ENCODE measurements at regions not wholly inside any gene's neighbourhood (a gene's known extent, or its start where the extent isn't known, plus 50 kb on each side); places are given as distances from the start of the nearest gene placed in this dataset.

GRCh38 chr3:56930706-56931105 lies 129.0 kb upstream of the ARHGEF3 start:
- H3K4me3 ChIP-seq (ENCODE audit: low read depth, low read length) = no peak overlapping the region
- DNase-seq (ENCODE audit: low read depth) = no peak
- TF ChIP-seq POLR2A (IDR thresholded peaks at IDR 0.05; ENCODE audit: extremely low read depth, insufficient read length) (no peak), MAX (IDR thresholded peaks at IDR 0.05; ENCODE audit: low read depth, low read length) (no peak), CTCF (IDR thresholded peaks at IDR 0.05; ENCODE audit: low read depth, low read length) (no peak), MYC (IDR thresholded peaks at IDR 0.05; ENCODE audit: low read depth, low read length) (no peak)

- no peak for DNase-seq (ENCODE audit: low read depth)
- no peak overlapping the region for H3K4me3 ChIP-seq (ENCODE audit: low read depth, low read length)
- TF ChIP-seq POLR2A (IDR thresholded peaks at IDR 0.05; ENCODE audit: extremely low read depth, insufficient read length) (no peak), MYC (IDR thresholded peaks at IDR 0.05; ENCODE audit: low read depth, low read length) (no peak), MAX (IDR thresholded peaks at IDR 0.05; ENCODE audit: low read depth, low read length) (no peak), CTCF (IDR thresholded peaks at IDR 0.05; ENCODE audit: low read depth, low read length) (no peak)
Measured at GRCh38 chr3:56929809-56930615, 128.3 kb upstream of the ARHGEF3 start.

- DNase-seq (ENCODE audit: low read depth) = peak; percentile 77
- no peak overlapping the region for H3K4me3 ChIP-seq (ENCODE audit: low read depth, low read length)
- TF ChIP-seq CTCF (IDR thresholded peaks at IDR 0.05; ENCODE audit: low read depth, low read length) (no peak), MAX (IDR thresholded peaks at IDR 0.05; ENCODE audit: low read depth, low read length) (peak; percentile 72), MYC (IDR thresholded peaks at IDR 0.05; ENCODE audit: low read depth, low read length) (peak; percentile 51; the same call in 1 of the 2 replicates)
Measured at GRCh38 chr3:56928379-56929068, 126.8 kb upstream of the ARHGEF3 start.

- TF ChIP-seq CTCF (IDR thresholded peaks at IDR 0.05; ENCODE audit: low read depth, low read length) (no peak), MAX (IDR thresholded peaks at IDR 0.05; ENCODE audit: low read depth, low read length) (no peak), POLR2A (IDR thresholded peaks at IDR 0.05; ENCODE audit: extremely low read depth, insufficient read length) (no peak)
- no peak overlapping the region for H3K4me3 ChIP-seq (ENCODE audit: low read depth, low read length)
- no peak for DNase-seq (ENCODE audit: low read depth)
Measured at GRCh38 chr3:56927855-56928254, 126.1 kb upstream of the ARHGEF3 start.

GRCh38 chr3:56926947-56927282 lies 125.2 kb upstream of the ARHGEF3 start:
- DNase-seq (ENCODE audit: low read depth) = no peak
- no peak for TF ChIP-seq MAX (IDR thresholded peaks at IDR 0.05; ENCODE audit: low read depth, low read length)
- no peak for TF ChIP-seq MYC (IDR thresholded peaks at IDR 0.05; ENCODE audit: low read depth, low read length)
- no peak for TF ChIP-seq POLR2A (IDR thresholded peaks at IDR 0.05; ENCODE audit: extremely low read depth, insufficient read length)
- no peak for TF ChIP-seq CTCF (IDR thresholded peaks at IDR 0.05; ENCODE audit: low read depth, low read length)

More at GRCh38 chr3:56926947-56927282, 125.2 kb upstream of the ARHGEF3 start:
- no peak overlapping the region for H3K4me3 ChIP-seq (ENCODE audit: low read depth, low read length)

Data from NB4 (cell line).